OCI-LY7 (cell line): ENCODE measurements at regions not wholly inside any gene's neighbourhood (a gene's known extent, or its start where the extent isn't known, plus 50 kb on each side); places are given as distances from the start of the nearest gene placed in this dataset.

Experiments
- EZH2phosphoT487 ChIP-seq: fragments of 200-600 bp; sonication (generic); IDR thresholded peaks from 2 replicates; pipeline ENCODE4 v1.6.1; 2018; ENCODE audit warnings: low read depth, borderline replicate concordance, mild to moderate bottlenecking, mixed run types, antibody characterized with exemption, low read length, moderate library complexity, mixed read lengths
- TF ChIP-seq, protein P1 (sequence below): fragments of 200-600 bp; sonication (generic); conservative IDR thresholded peaks from 2 replicates; pipeline ENCODE4 v1.5.1; 2014; ENCODE audit warnings: mild to moderate bottlenecking, antibody characterized with exemption, low read length, moderate library complexity, mixed read lengths

GRCh38 chr6:71220466-71220865 lies 68.1 kb upstream of the OGFRL1 start:
- TF ChIP-seq, protein P1, sequence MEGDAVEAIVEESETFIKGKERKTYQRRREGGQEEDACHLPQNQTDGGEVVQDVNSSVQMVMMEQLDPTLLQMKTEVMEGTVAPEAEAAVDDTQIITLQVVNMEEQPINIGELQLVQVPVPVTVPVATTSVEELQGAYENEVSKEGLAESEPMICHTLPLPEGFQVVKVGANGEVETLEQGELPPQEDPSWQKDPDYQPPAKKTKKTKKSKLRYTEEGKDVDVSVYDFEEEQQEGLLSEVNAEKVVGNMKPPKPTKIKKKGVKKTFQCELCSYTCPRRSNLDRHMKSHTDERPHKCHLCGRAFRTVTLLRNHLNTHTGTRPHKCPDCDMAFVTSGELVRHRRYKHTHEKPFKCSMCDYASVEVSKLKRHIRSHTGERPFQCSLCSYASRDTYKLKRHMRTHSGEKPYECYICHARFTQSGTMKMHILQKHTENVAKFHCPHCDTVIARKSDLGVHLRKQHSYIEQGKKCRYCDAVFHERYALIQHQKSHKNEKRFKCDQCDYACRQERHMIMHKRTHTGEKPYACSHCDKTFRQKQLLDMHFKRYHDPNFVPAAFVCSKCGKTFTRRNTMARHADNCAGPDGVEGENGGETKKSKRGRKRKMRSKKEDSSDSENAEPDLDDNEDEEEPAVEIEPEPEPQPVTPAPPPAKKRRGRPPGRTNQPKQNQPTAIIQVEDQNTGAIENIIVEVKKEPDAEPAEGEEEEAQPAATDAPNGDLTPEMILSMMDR = no peak
- no peak for TF ChIP-seq EZH2phosphoT487
